Nephron progenitor cell (in vitro differentiated cells): ENCODE measurements at regions not wholly inside any gene's neighbourhood (a gene's known extent, or its start where the extent isn't known, plus 50 kb on each side); places are given as distances from the start of the nearest gene placed in this dataset.

Source experiments
- DNase-seq: peaks from one replicate; pipeline ENCODE4 v3.0.0; 2021
- H3K27ac Mint-ChIP-seq: 2 replicates; pipeline ENCODE4 v1.8.0; 2021; ENCODE audit warnings: mild to moderate bottlenecking, moderate library complexity, mixed read lengths
- H3K27me3 Mint-ChIP-seq: 2 replicates; pipeline ENCODE4 v1.8.0; 2021; ENCODE audit warnings: mild to moderate bottlenecking, low read depth, mixed read lengths; ENCODE audit not compliant: poor library complexity
- H3K36me3 Mint-ChIP-seq: 2 replicates; pipeline ENCODE4 v1.8.0; 2021; ENCODE audit warnings: low read depth, mixed read lengths
- H3K4me1 Mint-ChIP-seq: 2 replicates; pipeline ENCODE4 v1.8.0; 2021; ENCODE audit warnings: mixed read lengths
- H3K4me3 Mint-ChIP-seq: 2 replicates; pipeline ENCODE4 v1.8.0; 2021; ENCODE audit warnings: mild to moderate bottlenecking, moderate library complexity, mixed read lengths
- H3K9me3 Mint-ChIP-seq: 2 replicates; pipeline ENCODE4 v1.8.0; 2021; ENCODE audit warnings: mild to moderate bottlenecking, moderate library complexity, mixed read lengths
- TF ChIP-seq, protein P1 (sequence below): fragments of 200-600 bp; sonication (generic); IDR thresholded peaks from 2 replicates; pipeline ENCODE4 v1.5.0; 2021; ENCODE audit warnings: antibody characterized with exemption

DNA sequence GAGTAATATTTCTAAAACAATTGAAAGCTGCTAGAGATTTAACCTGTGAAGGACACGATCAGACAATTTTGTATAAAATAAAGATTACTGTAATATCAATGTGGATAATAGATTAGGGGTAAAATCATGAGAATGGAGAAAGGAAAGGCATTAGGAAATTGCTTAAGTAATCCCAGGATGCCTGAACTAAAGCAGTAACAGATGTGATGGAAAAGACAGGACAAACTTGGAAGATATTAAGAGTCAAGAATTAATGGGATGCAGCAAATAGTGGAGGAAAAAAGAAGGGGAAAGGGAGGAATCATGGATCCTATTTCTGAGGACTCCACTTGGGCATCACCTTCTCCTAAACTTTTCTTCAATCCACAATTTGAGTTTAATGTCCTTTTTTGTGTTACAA is 437.1 kb upstream of the PMFBP1 start:
- TF ChIP-seq, protein P1, sequence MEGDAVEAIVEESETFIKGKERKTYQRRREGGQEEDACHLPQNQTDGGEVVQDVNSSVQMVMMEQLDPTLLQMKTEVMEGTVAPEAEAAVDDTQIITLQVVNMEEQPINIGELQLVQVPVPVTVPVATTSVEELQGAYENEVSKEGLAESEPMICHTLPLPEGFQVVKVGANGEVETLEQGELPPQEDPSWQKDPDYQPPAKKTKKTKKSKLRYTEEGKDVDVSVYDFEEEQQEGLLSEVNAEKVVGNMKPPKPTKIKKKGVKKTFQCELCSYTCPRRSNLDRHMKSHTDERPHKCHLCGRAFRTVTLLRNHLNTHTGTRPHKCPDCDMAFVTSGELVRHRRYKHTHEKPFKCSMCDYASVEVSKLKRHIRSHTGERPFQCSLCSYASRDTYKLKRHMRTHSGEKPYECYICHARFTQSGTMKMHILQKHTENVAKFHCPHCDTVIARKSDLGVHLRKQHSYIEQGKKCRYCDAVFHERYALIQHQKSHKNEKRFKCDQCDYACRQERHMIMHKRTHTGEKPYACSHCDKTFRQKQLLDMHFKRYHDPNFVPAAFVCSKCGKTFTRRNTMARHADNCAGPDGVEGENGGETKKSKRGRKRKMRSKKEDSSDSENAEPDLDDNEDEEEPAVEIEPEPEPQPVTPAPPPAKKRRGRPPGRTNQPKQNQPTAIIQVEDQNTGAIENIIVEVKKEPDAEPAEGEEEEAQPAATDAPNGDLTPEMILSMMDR = no peak
- H3K4me1 Mint-ChIP-seq = peaks cover 10% of the 10 kb centered on the region
- H3K9me3 Mint-ChIP-seq = peaks cover 10% of the 10 kb centered on the region
- no peak for DNase-seq
- no peak overlapping the region for H3K27ac Mint-ChIP-seq
- H3K4me3 Mint-ChIP-seq = no peak overlapping the region
- peaks cover 20% of the 10 kb centered on the region for H3K36me3 Mint-ChIP-seq
- H3K27me3 Mint-ChIP-seq = no peaks in the 10 kb centered on the region

DNA sequence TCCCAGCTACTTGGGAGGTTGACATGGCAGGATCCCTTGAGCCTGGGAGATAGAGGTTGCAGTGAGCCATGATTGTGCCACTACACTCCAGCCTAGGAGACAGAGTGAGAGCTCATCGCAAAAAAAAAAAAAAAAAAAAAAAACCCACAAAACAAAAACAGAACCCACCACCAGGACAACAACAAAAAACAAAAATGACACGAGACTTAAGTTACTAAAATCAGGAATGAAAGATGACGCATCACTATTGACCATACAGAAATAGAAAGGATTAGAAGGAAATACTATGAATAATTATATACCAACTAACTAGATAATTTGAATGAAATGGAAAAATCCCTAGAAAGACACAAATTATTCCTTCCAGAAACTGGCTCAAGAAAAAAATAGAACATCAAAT is 432.4 kb upstream of the PMFBP1 start:
- no peak overlapping the region for H3K27ac Mint-ChIP-seq
- no peaks in the 10 kb centered on the region for H3K4me1 Mint-ChIP-seq
- H3K4me3 Mint-ChIP-seq = no peak overlapping the region
- no peaks in the 10 kb centered on the region for H3K27me3 Mint-ChIP-seq
- DNase-seq = no peak
- peaks cover 25% of the 10 kb centered on the region for H3K9me3 Mint-ChIP-seq
- TF ChIP-seq, protein P1 = no peak
- peaks cover 43% of the 10 kb centered on the region for H3K36me3 Mint-ChIP-seq

GRCh38 chr16:72602499-72602898 is 430.5 kb upstream of the PMFBP1 start:
- no peak overlapping the region for H3K27ac Mint-ChIP-seq
- TF ChIP-seq, protein P1 = no peak
- H3K36me3 Mint-ChIP-seq = peaks cover 44% of the 10 kb centered on the region
- peaks cover 29% of the 10 kb centered on the region for H3K9me3 Mint-ChIP-seq
- H3K4me1 Mint-ChIP-seq = no peaks in the 10 kb centered on the region
- H3K4me3 Mint-ChIP-seq = no peak overlapping the region
- no peak for DNase-seq
- no peaks in the 10 kb centered on the region for H3K27me3 Mint-ChIP-seq

GRCh38 chr16:72598696-72599095 is 426.7 kb upstream of the PMFBP1 start:
- TF ChIP-seq, protein P1 = no peak
- peaks cover 3% of the 10 kb centered on the region for H3K27me3 Mint-ChIP-seq
- H3K27ac Mint-ChIP-seq = no peak overlapping the region
- peaks cover 18% of the 10 kb centered on the region for H3K9me3 Mint-ChIP-seq
- no peaks in the 10 kb centered on the region for H3K4me1 Mint-ChIP-seq
- no peak for DNase-seq
- no peak overlapping the region for H3K4me3 Mint-ChIP-seq
- H3K36me3 Mint-ChIP-seq = peaks cover 38% of the 10 kb centered on the region

DNA sequence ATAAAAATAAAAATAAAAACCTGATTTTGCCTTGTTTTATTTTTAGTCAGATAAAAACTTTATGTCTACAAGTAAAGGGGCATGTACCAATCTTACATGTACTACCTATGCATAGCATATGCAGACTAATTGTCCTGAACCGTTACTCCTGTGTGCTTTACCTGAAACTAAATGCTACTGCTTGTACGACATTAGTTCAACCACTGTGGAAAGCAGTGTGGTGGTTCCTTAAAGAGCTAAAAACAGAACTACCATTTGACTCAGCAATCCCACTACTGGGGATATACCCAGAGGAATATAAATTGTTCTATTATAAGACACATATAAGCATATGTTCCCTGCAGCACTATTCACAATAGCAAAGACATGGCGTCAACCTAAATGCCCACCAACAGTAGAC is 426.0 kb upstream of the PMFBP1 start:
- Mint-ChIP-seq H3K27ac (no peak overlapping the region), H3K4me1 (no peaks in the 10 kb centered on the region), H3K4me3 (no peak overlapping the region), H3K36me3 (peaks cover 30% of the 10 kb centered on the region), H3K9me3 (peaks cover 15% of the 10 kb centered on the region), H3K27me3 (peaks cover 4% of the 10 kb centered on the region)
- TF ChIP-seq, protein P1 = no peak
- DNase-seq = no peak

- Mint-ChIP-seq H3K9me3 (peaks cover 8% of the 10 kb centered on the region), H3K4me1 (no peaks in the 10 kb centered on the region), H3K4me3 (no peak overlapping the region), H3K27ac (no peak overlapping the region), H3K27me3 (peaks cover 4% of the 10 kb centered on the region), H3K36me3 (peaks cover 22% of the 10 kb centered on the region)
- TF ChIP-seq, protein P1 = no peak
- no peak for DNase-seq
Observed at GRCh38 chr16:72596373-72596772, 424.4 kb upstream of the PMFBP1 start.
